Body of pancreas (tissue), 4 donors: ENCODE measurements at regions not wholly inside any gene's neighbourhood (a gene's known extent, or its start where the extent isn't known, plus 50 kb on each side); places are given as distances from the start of the nearest gene placed in this dataset.

Experiments
- ATAC-seq: fragments of 150-250 bp; one replicate; pipeline ENCODE4 v1.9.1; 2016
- DNase-seq, 4 donors: peaks; one replicate each; pipeline ENCODE4 v3.0.0-alpha.2; 2019
- H3K27ac ChIP-seq, 4 donors: fragments of 200-600 bp; sonication (generic); 1 replicate in 3 of 4; 2 replicates in 1 of 4; pipeline versions ENCODE4 v1.5.1 to v1.6.1; 2016 to 2019; ENCODE audit warnings: mild to moderate bottlenecking in 1 of 4, mixed read lengths in 1 of 4, moderate library complexity in 1 of 4
- H3K27me3 ChIP-seq, 2 donors: fragments of 200-600 bp; sonication (generic); one replicate each; pipeline ENCODE4 v1.6.0; 2016; ENCODE audit warnings: mild to moderate bottlenecking in 1 of 2
- H3K36me3 ChIP-seq, 2 donors: fragments of 200-600 bp; sonication (generic); replicated peaks in 1 of 2; 2 replicates each; pipeline ENCODE4 v1.5.1; 2016; ENCODE audit warnings: low read depth in 2 of 2; ENCODE audit not compliant: insufficient read depth in 1 of 2
- H3K4me1 ChIP-seq: fragments of 200-600 bp; sonication (generic); one replicate; pipeline ENCODE4 v1.6.0; 2016
- H3K4me3 ChIP-seq, 2 donors: fragments of 200-600 bp; sonication (generic); 1 replicate in 1 of 2; 2 replicates in 1 of 2; pipeline ENCODE4 v1.5.1; 2016 to 2019
- H3K9me3 ChIP-seq, 3 donors: fragments of 200-600 bp; sonication (generic); 1 replicate in 2 of 3; 2 replicates in 1 of 3; pipeline ENCODE4 v1.5.1; 2016
- POLR2A ChIP-seq, 3 donors: fragments of 450-650 bp; IDR thresholded peaks; one replicate each; pipeline ENCODE4 v1.6.1; 2016; ENCODE audit warnings: antibody characterized with exemption in 3 of 3, mild to moderate bottlenecking in 2 of 3
- WGBS, 2 donors: methylation state at CpG; one replicate each; pipeline ENCODE4 v1.1.5; 2017; 5-methylcytosine and 5-hydroxymethylcytosine counted together
- intact Hi-C: fragments of 100-400 bp; cut with DNase I; formaldehyde crosslinking; loops from one replicate; pipeline ENCODE4 v1.15.1; 2023
- TF ChIP-seq, protein P1 (sequence below), 7 experiments: fragments of 450-650 bp in 4 of 7; fragments of 200-600 bp in 3 of 7; sonication (generic) in 3 of 7; IDR thresholded peaks; one replicate each; pipeline ENCODE4 v1.5.1; 2016 to 2019; ENCODE audit warnings: antibody characterized with exemption in 7 of 7

DNA sequence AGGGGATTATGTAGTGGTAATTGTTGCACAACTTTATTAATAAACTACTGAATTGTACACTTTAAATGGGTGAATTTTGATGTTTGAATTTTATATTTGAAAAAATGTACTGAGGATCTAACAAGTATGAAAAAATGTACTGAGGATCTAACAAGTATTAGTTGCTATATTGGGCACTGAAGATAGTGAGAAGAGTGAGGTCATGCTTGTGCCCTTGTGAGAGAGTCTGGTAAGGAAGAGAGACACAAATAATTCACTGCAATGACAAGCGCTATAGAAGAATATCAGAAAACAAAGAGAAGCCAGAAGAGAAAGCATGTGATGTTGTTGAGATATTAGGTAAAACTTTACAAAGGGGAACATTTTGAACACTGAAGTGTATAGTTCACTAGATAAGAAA is 137.6 kb downstream of the DTWD1 start:
- no peak for ATAC-seq
- intact Hi-C loops, result no loop called here
- 88 to 91% methylated on average over 1 of the region's 1 CpG for WGBS, 2 donors

DNA sequence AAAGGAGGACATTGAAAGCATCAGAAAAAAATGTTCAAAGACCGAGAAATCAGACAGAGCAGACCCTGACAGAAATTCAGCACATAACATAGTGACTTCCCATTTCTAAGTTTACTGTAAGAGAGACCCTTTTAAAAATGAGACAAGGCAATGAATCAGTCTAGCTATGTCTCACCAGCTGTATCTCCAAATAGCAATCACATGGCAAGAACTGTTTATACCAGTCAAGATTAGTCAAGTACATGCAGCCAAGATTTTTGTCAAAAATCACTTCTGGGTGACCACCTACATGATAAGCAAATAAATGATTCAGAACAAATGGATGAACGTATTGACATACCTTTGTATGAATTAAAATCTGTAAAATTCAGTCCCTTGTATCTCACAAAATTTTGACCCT is 138.0 kb downstream of the DTWD1 start:
- intact Hi-C loops, result no loop called here
- H3K9me3 ChIP-seq, result peaks cover 0 to 10% (median 0%) of the 10 kb centered on the region in 3 donors
- ATAC-seq (no peak), DNase-seq (no peak)
- no peaks in the 10 kb centered on the region for H3K27me3 ChIP-seq
- TF ChIP-seq, protein P1, sequence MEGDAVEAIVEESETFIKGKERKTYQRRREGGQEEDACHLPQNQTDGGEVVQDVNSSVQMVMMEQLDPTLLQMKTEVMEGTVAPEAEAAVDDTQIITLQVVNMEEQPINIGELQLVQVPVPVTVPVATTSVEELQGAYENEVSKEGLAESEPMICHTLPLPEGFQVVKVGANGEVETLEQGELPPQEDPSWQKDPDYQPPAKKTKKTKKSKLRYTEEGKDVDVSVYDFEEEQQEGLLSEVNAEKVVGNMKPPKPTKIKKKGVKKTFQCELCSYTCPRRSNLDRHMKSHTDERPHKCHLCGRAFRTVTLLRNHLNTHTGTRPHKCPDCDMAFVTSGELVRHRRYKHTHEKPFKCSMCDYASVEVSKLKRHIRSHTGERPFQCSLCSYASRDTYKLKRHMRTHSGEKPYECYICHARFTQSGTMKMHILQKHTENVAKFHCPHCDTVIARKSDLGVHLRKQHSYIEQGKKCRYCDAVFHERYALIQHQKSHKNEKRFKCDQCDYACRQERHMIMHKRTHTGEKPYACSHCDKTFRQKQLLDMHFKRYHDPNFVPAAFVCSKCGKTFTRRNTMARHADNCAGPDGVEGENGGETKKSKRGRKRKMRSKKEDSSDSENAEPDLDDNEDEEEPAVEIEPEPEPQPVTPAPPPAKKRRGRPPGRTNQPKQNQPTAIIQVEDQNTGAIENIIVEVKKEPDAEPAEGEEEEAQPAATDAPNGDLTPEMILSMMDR (IDR thresholded peaks at IDR 0.05), result no peak
- no peak for TF ChIP-seq POLR2A (IDR thresholded peaks at IDR 0.05)
- no peaks in the 10 kb centered on the region for H3K36me3 ChIP-seq
- no peak overlapping the region for H3K27ac ChIP-seq
- H3K4me3 ChIP-seq, result no peak overlapping the region
- H3K4me1 ChIP-seq, result no peaks in the 10 kb centered on the region
- 50 to 58% methylated on average over 2 of the region's 2 CpGs for WGBS, 2 donors

More for the DNA sequence above, 137.6 kb downstream of the DTWD1 start:
- TF ChIP-seq POLR2A (IDR thresholded peaks at IDR 0.05), result no peak
- TF ChIP-seq, protein P1 (IDR thresholded peaks at IDR 0.05), result no peak
- DNase-seq, result no peak
- Histone ChIP-seq H3K27me3 (no peaks in the 10 kb centered on the region), H3K36me3 (no peaks in the 10 kb centered on the region), H3K4me1 (no peaks in the 10 kb centered on the region), H3K27ac (no peak overlapping the region), H3K9me3 (peaks cover 0 to 10% (median 0%) of the 10 kb centered on the region in 3 donors), H3K4me3 (no peak overlapping the region)

DNA sequence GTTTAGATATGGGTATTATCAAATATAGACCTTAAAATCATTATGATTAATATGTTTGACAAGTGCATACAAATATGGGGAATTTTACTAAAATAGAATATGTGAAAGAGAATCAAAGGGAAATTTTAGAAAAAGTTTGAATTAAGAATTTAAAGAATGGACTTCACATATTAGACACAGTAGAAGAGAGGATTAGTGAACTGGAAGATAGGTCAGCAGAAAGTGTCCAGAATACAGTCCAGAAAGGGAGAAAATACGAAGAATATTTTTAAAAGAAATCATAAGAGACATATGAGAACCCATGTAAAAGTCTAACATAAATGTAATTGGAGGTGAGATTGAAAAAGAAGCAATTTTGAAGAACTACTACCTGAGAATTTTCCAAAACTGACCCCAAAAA is 139.9 kb downstream of the DTWD1 start:
- TF ChIP-seq, protein P1 (IDR thresholded peaks at IDR 0.05), result no peak
- TF ChIP-seq POLR2A (IDR thresholded peaks at IDR 0.05), result no peak
- H3K27me3 ChIP-seq, result no peaks in the 10 kb centered on the region
- H3K36me3 ChIP-seq, result no peaks in the 10 kb centered on the region
- ATAC-seq (no peak), DNase-seq (no peak)
- intact Hi-C loops, result no loop called here
- no peak overlapping the region for H3K27ac ChIP-seq
- H3K4me3 ChIP-seq, result no peak overlapping the region
- no peaks in the 10 kb centered on the region for H3K4me1 ChIP-seq
- peaks cover 0 to 18% (median 0%) of the 10 kb centered on the region in 3 donors for H3K9me3 ChIP-seq
- WGBS, 2 donors, result 36 to 66% methylated on average over 1 of the region's 1 CpG

DNA sequence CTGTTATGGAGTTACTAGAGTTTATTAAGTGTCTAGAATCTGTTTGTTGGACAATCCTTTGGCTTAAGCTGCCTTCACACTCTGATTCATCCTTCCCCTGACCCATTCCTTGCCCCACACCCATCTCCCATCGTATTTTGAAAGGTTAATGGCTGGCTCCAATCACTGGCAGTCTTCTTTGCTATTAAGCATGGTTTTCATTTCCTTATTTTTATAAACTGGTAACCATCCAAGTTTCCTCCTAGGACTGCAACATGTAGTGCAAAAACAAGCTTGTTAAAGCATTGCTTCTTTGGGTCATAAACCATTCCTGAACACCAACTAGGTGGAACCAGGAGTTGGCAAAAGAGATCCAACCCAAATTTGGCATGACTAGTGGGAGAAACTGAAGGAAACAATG is 148.4 kb downstream of the DTWD1 start:
- intact Hi-C loops, result no loop called here
- TF ChIP-seq, protein P1 (IDR thresholded peaks at IDR 0.05), result no peak
- no peak for TF ChIP-seq POLR2A (IDR thresholded peaks at IDR 0.05)
- no peaks in the 10 kb centered on the region for H3K36me3 ChIP-seq
- DNase-seq, result no peak
- no peaks in the 10 kb centered on the region for H3K27me3 ChIP-seq
- no peaks in the 10 kb centered on the region for H3K4me1 ChIP-seq
- no peak overlapping the region for H3K4me3 ChIP-seq
- H3K27ac ChIP-seq, result no peak overlapping the region
- ATAC-seq, result no peak
- H3K9me3 ChIP-seq, result peaks cover 0 to 8% (median 0%) of the 10 kb centered on the region in 3 donors
- WGBS, 2 donors, result 21 to 25% methylated on average over 1 of the region's 1 CpG

DNA sequence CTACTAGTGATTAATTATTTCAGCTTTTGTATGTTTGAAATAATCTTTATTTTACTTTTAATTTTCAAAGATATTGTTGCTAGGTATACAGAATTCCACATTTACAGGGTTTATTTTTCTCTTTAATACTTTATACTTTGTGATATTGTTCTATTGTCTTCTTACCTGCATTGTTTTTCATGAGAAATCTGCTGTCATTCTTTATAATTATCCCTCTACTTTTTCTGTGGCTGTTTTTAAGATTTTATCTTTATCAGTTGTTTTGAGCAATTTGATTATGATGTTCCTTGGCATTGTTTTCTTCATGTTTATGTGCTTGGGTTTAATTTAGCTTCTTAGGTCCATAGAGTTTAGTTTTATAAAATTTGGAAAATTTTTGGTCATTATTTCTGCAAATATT is 168.6 kb downstream of the DTWD1 start:
- no peak for ATAC-seq
- TF ChIP-seq, protein P1 (IDR thresholded peaks at IDR 0.05), result no peak
- no peak for TF ChIP-seq POLR2A (IDR thresholded peaks at IDR 0.05)
- H3K27me3 ChIP-seq, result no peaks in the 10 kb centered on the region

More for the DNA sequence above, 168.6 kb downstream of the DTWD1 start:
- no peaks in the 10 kb centered on the region for H3K36me3 ChIP-seq
- intact Hi-C loops, result no loop called here
- no peak overlapping the region for H3K27ac ChIP-seq
- H3K4me1 ChIP-seq, result no peaks in the 10 kb centered on the region
- H3K4me3 ChIP-seq, result no peak overlapping the region
- H3K9me3 ChIP-seq, result no peaks in the 10 kb centered on the region
- DNase-seq, result no peak
